GM13976 (cell line): ENCODE measurements at regions not wholly inside any gene's neighbourhood (a gene's known extent, or its start where the extent isn't known, plus 50 kb on each side); places are given as distances from the start of the nearest gene placed in this dataset.
"Not testable (repeated sequence)": the region's sequence is repeated elsewhere in the genome, so short reads cannot be mapped to it uniquely, and the experiment has no call there.

Experiments used
- DNase-seq: peaks from one replicate; pipeline ENCODE4 v3.0.0; 2012; ENCODE audit warnings: low spot score
- CTCF ChIP-seq: IDR thresholded peaks from 2 replicates; pipeline ENCODE4 v1.5.1; 2012; ENCODE audit warnings: borderline replicate concordance, mild to moderate bottlenecking; ENCODE audit not compliant: insufficient read depth; ENCODE audit errors: extremely low read depth, missing control alignments, control extremely low read depth
- in situ Hi-C: fragments of 300-500 bp; cut with MboI; formaldehyde crosslinking; loops from one replicate; pipeline ENCODE4 v1.12.0; 2022; ENCODE audit warnings: low sequenced_read_pairs, mixed read lengths, inconsistent platforms; ENCODE audit not compliant: unreplicated experiment

- DNase-seq, result no peak
- no peak for TF ChIP-seq CTCF
- in situ Hi-C loops, result no loop called here
These were observed 1598.0 kb upstream of the AGA start for GRCh38 chr4:179040259-179040658.

- in situ Hi-C loops, result no loop called here
- TF ChIP-seq CTCF, result no peak
- no peak for DNase-seq
These were observed 1606.7 kb upstream of the AGA start for GRCh38 chr4:179048839-179049453.

- DNase-seq, result no peak
- in situ Hi-C loops, result no loop called here
- no peak for TF ChIP-seq CTCF
These were observed 1609.0 kb upstream of the AGA start for GRCh38 chr4:179051206-179051605.

- DNase-seq, result no peak
- in situ Hi-C loops, result no loop called here
- TF ChIP-seq CTCF, result no peak
These were observed 1617.2 kb upstream of the AGA start for GRCh38 chr4:179059396-179059795.

GRCh38 chr4:179066254-179066653 is 1624.0 kb upstream of the AGA start:
- DNase-seq, in situ Hi-C loops: not testable (repeated sequence)

- no peak for DNase-seq
- TF ChIP-seq CTCF, result no peak
- in situ Hi-C loops, result no loop called here
These were observed 1628.9 kb upstream of the AGA start for GRCh38 chr4:179071131-179071530.

- no peak for TF ChIP-seq CTCF
- DNase-seq, result no peak
- in situ Hi-C loops, result no loop called here
These were observed 1634.6 kb upstream of the AGA start for GRCh38 chr4:179076865-179077264.
